ENCODE measurements at regions not wholly inside any gene's neighbourhood (a gene's known extent, or its start where the extent isn't known, plus 50 kb on each side); places are given as distances from the start of the nearest gene placed in this dataset.

GRCh38 chr2:221753401-221753800 is 181.3 kb upstream of the EPHA4 start:
- TF ChIP-seq CTCF (IDR thresholded peaks at IDR 0.05; ENCODE audit: low read length) = no peak
- TF ChIP-seq EZH2 (IDR thresholded peaks at IDR 0.05; ENCODE audit: borderline replicate concordance, low read length) = no peak
